Right renal pelvis (tissue), 4 donors: ENCODE measurements at regions not wholly inside any gene's neighbourhood (a gene's known extent, or its start where the extent isn't known, plus 50 kb on each side); places are given as distances from the start of the nearest gene placed in this dataset.

Experiments used
- DNase-seq, 4 donors: peaks; one replicate each; pipeline ENCODE4 v3.0.0-alpha.2; 2013; ENCODE audit warnings: low read depth in 4 of 4, low spot score in 3 of 4, missing footprints in 1 of 4

DNA sequence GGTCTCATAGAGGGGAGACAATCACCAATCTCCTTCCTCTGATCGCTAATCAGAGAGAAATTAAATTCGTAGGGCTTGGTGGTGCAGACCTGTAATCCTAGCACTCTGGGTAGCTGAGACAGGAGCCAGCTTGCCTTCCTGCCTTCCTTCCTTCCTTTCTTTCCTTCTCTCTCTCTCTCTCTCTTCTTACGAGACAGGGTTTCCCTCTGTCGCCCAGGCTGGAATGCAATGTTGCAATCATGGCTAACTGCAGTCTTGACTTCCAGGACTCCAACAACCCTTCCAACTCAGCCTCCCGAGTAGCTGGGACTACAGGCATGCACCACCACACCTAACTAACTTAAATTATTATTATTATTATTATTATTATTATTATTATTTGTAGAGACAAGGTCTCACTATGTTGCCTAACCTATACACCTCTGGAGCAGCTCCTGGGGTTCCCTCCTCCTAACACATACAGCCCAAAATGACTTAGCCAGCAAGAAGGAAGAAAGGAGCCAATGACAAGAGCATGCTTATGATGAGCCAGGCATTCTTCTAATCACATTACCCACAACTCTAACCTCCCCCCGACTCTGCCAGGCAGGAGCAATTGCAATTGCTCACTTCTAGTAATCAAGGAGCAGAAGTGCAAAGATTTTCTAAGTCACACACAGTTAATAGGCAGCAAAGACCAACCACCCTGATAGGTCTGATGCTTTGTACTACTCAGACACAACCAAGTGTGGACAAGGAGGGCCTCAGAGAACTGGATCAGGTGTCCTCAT lies 105.4 kb upstream of the F3 start:
- DNase-seq, result no peak

DNA sequence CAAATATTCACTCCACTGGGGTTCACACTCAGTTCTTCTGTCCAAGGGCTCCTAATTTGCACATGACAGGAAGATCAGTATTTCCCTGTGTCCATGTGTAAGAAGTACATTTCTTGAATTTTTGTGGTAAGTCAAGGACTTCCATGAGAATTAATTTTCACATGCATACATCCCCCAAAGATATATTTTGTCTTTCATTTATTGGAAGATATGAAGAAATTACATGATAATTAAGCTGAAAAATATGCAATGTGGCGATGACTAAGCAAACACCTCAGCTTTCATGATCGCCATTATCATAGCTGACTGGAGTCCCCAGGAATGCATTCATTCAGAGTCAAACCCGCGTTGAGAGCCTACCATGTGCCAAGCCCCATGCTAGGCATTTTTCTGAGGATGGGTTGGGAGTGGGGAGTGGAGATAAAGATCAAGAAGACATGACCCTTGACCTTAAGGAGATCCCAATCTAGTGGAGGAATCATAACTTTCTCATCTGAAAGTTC lies 104.6 kb upstream of the F3 start:
- DNase-seq, result no peak

DNA sequence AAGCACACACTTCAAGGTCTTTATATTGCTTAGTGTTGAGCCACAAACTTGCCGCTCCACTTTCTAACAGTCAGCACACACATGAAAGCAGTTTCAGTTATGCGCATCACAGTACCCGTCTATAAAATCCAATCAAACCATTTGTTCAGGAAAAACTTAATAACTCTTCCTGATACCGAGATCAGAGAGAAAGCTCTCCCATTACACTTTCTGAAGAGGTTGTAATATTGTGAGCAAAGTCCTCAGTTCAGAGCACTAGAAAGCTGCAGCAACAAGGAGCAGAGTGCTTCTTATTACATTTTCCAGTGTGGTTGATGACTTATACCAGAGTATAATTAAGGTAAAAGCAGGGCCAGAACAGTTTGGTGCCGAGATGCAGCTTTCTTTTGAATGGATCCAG lies 102.8 kb upstream of the F3 start:
- DNase-seq, result no peak

DNA sequence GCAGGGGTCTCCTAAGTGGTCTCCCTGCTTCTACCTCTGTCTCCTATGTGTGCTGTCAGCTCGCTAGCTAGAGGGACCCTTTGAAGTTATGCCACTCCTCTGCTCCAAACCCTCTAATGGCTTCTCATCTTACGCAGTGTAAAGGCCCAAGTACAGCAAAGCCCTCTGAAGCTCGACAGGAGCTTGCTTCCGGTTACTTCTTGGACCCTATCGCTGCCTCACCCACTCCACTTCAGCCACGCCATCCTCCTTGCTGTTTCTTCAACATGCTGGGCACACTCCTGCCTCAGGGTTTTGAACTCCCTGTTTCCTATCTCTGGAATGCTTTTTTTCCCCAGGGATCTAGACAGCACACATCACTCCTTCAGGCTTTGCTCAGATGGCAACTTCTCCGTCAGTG lies 102.3 kb upstream of the F3 start:
- DNase-seq, result no peak

DNA sequence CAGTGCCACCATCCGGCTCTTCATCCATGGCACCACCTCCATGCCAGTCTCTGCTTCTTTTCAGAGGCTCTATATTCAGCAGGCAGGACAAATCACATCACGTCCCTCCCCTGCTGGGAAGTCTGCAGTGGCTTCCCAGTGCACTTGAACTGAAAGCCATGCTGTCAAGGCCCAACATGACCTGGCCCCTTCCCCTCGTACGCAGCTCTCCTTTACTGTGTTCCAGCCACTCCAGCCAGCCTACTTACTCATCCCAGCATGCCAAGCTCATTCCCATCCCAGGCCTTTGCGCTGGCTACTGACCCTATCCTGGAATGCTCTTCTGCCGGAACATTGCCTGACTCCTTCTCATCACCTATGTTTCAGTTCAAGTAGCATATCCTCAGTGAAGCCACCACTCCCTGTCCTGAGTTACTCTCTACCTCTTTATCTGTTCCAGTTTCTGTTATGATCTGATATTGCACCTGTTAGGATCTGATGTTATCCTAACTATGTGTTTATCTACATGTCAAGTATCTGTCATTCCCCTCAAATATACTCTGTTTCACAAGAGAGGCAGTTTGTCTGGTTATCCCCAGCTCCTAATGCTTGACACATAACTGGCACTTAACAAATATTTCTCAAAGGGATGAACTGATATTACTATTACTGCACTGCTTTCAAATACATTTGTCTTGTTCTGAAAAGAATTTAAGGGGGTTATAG lies 101.2 kb upstream of the F3 start:
- no peak for DNase-seq

DNA sequence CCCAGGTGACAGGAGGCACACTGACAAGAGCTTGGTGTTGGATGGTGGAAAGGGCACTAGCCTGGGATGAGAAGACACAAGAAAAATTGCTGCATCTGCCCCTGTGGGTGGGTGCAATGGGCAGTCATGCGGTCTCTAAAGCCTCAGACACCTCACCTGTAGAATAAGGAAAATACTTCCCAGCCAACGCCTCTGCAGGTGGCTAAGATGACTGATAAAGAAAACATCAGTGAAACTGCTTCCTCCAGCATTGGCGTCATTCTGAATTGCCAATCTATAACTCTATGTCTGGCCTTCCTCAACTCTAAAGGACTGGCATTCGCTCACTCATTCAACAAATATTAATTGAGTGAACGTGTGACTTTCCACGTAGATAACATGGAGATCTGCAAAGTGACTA lies 100.4 kb upstream of the F3 start:
- DNase-seq, result no peak

DNA sequence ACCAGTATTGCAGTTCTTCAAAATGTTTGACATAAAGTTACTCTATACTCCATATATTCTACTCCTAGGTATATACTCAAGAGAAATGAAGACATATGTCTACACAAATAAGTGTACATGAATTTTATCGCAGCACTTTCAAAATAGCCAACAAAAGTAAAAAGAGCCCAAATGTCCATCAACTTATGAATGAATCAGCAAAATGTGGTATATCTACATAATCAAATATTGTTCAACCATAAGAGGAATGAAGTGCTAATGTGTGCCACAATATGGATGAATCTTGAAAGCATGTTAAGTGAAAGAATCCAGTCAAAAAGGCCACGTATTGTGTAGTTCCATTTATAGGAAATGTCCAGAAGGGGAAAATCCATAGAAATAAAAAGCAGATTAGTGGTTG lies 98.6 kb upstream of the F3 start:
- DNase-seq, result no peak

DNA sequence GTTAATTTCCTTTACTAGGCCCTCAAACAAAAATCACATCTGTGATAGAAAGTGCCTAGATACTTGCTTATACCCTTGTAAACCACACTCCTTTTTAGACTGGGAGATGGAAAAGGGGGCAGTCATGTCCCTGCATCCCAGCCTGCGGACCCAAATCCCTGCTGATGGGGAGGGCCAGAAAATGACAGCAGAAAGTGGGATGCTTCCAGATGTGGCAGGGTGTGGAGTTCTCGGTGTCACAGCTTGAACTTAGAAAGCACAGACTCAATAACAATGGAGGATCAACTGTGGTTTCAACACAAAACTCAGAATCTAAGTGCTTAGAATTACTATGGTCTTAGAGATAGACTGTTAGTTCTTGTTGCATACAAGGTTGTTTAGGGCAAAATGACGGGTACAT lies 95.6 kb upstream of the F3 start:
- DNase-seq, result no peak

DNA sequence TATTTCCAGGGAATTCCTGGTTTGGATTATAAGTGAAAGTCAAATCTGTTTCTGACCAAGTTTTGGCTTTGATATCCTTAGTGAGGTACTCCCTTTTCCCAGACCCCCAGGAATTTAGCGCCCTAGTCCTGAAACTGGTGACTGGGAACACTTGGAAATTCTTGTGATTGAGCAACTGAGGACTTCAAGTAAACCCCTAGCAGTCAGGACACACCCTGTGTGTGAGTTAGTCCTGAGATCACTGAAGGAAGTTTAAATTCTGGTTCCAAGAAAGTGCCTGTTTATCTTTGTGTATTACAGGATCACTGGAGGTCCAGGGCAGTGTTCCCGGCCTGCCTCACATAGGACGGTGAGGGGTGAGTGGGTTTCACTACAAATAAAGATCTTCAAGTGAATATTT lies 95.1 kb upstream of the F3 start:
- no peak for DNase-seq

DNA sequence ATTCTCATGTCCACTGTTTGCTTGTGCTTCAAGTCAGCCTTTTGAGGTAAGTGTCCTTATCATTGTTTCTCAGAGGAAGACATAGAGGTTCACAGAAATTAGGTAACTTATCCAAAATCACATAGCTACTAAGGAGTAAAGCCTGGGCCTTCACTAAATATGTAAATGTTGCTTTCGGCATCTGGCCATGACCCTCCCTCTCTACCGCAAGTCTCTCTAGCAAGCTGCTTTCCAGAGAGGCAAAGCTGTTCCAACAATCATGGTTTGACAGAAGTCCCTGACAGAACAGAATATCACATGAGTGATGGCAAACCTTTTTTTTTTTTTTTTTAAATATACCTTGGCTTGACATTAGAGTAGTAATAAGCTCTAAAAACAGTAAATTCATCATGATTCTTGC lies 94.5 kb upstream of the F3 start:
- DNase-seq, result no peak

DNA sequence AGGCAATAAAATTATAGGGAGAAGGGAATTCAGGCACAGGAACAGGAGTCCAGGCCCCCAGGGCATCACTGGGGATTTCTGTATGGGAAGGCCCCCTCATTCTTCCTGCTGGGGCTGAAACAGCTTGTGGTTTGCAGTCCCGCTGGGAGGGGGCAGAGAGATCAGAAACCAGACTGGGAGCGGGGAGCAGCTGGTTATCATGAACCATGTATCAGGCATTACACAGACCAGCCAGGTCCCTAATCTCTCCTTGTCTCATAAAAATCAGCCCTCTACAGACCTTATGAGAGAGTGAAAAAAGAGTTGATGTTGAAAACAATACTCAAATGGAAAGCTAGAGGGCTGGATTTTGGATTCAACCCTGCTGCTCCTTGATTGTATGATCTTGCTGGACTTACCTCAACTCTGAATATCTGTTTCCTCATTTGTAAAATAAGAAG lies 93.4 kb upstream of the F3 start:
- no peak for DNase-seq

DNA sequence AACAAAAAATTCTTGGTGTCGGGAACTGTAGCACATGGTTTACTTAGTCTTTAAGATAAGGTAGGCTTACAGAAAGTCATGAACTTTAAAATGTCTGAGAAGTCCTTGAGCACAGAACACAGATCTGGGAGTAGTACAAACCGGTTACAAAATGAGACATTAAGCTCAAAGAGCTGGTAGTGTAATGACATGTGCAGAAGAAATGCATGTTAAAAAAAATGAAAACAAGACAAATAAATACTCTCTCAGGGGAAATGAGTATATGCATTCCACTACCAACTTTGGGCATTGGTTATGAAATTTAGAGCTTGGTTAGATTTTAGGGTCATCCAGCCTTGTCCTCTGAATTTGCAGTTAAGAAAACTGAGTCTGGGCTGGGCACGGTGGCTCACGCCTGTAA lies 91.5 kb upstream of the F3 start:
- DNase-seq, result no peak

DNA sequence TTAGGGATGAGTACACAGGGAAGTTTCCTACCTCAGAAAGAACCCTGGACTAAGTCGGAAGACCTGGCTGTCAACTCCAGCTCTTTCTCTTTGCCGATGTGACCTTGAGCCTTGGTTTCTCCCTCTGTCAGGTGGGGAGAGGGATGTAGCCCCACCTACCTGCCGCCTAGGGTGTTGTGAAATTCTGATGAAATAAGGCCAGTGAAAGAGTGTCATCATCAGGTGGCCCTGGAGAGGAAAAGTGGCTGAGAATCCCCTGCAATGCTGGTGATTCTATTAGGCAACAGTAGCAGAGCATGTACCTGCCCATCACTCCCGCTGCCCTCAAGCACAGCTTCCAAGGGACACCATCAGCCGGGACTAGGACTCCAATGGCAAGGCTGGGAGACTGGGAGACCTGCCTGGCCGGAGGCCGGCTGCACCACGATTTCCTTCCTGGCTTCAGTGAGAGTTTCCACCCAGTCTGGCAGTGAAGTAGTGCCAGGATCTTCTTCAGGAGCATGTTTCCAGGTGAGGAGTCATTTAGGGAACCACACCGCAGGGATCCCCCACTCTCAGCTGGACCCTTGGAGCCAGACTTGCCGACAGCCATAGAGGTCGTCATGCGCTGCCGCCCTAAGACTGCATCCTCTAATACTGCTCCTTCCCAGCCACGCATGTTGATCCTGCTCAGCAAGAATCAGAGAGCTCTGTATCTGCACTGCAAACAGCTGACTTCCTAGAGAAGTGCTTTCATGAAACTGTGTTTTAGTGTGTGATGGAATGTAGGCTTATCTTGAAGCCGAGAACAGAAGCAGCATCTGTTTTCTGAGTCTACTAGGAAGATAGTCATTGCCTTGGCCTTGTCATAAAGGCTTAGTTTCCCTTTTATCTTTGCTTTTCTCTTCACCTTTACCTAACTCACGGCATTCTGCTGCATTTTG lies 88.0 kb upstream of the F3 start:
- no peak for DNase-seq

DNA sequence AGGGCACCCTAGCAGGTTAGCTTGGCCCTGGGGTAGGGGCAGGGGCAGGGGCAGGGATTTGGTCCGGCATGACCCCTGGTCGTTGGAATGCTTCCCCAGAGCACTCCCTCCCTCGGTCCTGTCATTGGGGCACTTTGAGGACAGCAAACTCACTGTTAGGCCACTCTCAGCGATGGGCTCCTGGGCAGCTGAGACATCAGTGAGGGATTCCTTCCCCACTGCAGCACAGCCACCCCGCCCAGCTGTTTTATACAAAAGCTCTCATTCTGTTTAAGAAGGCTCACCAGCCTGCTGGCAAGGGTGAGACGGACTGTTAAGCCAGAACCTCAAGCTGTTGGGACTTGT lies 86.9 kb upstream of the F3 start:
- no peak for DNase-seq

DNA sequence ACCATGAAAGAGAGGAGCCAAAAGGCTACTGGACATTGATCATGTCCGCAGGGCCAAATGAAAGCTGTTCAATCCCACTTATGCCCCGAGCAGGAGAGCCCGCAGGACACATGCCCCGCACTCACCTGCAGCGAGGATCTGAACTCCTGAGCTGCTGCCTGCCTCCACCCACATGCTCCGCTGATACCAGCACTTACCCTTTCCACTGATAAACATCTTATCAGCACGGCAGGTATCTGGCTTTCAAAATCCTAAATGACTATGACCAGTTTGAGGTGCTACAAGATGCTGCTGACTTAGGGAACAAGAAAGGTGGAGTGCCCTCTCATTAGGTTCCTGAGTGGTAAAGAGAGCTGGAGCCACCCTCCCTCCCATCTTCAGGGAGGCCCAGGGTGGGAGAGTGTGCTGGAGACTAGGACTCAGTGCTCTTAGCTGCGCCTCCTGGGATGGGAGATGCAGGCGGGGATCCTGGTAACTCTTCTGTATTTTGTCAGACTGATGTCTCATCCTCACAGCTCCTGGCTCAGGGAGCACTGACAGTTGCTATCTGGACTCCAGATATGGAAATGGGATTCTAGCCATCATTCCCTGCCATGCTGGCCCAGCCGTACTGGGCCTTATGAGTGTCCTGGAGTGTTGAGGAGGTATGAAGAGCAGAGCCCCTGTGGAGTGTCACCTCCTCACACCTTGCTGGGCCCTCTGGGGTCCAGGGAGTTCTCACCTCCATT lies 86.4 kb upstream of the F3 start:
- DNase-seq, result no peak

DNA sequence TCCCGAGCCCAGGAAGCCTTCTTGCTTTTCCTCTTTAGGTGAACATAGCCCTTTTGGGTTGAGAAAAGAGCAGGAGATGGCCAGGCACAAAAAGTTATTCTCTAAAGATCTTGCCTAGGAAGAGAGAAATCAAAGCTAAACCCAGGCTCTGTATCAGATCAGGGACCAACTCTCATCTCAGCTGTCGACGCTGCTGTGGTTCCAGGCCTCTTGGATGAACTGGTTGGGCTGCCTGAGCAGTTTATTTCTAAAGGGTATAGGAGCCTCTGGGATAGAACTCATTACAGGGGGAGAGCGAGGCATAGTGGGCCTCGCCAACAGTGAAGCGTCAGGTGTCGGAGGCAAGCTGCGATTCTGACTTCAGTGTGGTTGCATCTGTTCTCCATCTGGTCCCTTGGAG lies 82.6 kb upstream of the F3 start:
- DNase-seq, result no peak

DNA sequence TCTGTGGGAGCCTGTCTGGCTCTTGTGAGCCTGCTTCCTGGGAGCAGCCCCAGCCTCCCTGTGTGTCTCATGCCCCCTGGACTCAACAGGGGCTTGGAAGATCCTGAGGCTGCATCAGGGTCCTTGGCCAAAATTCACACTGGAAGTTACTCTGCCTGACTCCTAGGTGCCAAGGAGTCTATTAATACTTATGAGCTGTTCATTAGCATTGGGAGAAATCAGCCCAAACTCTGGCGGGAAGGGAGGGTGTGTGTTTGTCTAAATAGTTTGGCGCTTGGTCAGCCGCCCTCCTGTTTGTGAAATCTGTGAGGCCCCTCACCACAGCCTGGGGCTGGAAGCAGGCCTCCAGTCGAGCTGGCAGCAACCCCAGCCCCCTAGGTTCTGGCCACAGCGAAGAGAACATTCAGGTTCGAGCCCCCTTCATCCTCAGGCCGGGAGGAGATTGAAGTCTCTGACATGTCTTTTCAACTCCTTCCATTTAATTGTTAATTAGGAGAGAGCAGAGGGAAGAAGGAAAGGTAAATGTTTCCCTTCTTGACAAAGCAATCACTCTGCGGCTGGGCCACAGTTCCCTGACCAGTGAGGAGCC lies 82.1 kb upstream of the F3 start:
- DNase-seq, result no peak

DNA sequence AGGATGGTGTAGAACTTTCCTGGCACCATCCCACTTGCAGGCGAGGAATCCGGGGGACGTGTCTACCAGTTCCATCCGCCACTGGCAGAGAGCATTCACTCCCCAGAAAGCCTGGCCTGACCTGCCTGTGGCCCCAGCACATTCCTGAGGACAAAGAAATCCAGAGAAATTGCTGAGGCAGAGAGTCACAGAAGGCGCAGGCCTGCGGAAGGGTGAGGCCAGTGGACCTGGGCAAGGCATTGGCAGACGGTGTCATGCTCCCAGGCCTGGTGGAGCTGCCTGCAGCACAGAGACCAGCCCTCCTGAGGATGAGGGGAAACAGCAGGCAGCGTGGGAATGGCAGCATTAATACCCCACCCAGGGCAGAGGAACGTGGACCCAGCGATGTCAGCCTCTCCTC lies 81.2 kb upstream of the F3 start:
- peak in 3 of 4 donors; percentile 16 to 22 (median 18) for DNase-seq

DNA sequence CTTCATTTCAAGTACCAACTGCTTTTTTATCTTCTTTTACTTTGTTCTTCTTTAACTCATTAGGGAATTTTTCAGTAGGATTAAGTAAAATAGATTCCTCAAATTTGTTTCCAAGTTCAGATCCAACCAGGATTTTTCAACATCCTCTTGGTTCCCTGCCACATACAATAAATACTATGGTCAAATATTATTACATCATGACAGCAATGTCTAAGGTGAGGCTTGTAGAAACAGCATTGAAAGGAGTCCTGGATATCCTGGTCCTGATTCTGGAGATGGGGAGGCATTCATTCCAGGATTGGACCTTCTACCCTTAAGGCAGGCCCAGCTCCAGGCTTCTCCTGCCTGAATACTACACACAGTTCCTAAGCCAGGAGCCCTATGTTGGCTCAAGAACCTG lies 80.2 kb upstream of the F3 start:
- no peak for DNase-seq

DNA sequence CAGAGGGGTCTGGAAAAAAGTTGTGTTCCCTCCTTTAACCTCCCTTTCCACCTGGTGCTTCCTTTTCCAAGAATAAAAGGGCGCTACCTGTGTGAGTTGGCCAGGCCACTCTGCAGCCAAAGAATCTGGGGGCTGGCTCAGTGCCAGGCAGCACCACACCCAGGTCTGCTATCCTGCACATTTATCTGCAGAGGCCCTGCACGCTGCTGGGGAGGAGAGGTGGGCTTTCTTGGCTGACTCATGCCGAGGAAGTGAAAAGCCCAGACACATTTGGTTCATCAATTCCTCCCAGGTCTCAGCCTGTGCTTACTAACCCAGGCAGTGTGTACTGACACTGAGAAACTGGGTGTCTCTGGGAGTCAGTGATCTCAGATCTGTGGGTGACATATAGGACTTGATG lies 79.8 kb upstream of the F3 start:
- DNase-seq, result no peak
